Hematopoietic multipotent progenitor cell treated with erythropoietin and hydrocortisone succinate and interleukin-3 and kit ligand, for 6 days (in vitro differentiated cells): ENCODE measurements at regions not wholly inside any gene's neighbourhood (a gene's known extent, or its start where the extent isn't known, plus 50 kb on each side); places are given as distances from the start of the nearest gene placed in this dataset.

Experiments used
- DNase-seq: peaks from one replicate; pipeline ENCODE4 v3.0.0-alpha.2; 2015

DNA sequence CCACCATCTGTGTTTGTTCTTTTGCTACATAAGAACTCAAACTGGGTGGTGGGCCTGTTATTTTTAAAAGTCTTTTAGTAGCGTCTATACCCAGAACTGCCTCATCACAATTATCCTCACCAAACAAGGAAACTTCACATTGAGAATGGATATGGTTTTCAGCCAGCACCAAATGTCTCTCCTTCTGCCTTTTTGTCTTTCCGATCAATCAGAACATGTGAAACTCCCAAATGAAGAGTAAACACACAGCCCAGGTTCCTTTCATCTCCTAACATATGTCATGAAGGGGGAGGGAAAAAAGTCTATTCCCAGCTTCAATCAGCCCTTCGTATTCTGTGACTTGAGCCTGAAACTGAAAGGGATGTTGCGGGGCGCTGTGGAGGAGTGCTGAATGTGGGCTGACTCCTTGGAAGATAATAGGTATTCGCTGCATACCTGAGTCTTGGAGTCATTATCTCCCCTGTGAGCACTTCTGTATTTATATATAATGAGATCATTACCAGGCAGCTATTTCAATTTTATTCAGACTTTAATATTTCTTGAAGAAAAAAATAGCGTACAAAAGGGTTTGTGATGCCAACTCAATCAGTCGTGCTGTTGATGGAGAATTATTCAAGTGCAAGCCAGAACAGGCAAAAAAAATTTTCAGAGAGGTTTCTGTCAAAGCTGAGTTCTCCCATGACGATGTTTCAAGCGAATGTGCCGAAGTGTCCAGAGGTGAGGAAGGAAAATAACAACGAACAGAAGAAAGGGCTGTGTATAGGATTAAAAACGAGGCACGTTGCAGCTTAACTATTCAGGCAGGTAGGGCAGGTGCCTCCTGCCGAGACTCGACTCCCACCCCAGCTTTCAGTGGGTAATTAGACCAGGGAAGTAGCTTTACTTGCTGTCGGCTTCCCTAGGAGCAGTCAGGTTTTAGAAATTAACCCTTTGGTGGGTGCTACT, 163.9 kb upstream of the NOCT start:
- no peak for DNase-seq

DNA sequence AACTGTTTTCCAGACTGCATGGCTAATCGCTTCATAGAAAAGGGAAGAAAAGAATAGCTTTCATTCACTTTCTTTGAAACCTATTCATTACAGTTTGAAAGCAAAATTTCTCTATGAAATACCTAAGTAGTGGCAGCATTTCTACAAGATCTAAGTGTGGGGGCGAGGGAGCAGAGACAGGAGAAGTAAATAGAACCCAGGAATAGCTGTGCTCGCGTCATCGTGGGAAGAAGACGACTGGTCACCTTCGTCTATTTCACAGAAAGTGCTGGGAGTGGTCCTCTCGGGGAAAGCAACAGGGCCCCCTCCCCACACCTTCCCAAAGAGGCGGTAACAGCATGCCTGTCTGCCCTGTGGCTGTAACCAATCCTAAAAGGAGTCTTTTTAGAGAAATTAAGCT, 169.9 kb upstream of the NOCT start:
- no peak for DNase-seq

DNA sequence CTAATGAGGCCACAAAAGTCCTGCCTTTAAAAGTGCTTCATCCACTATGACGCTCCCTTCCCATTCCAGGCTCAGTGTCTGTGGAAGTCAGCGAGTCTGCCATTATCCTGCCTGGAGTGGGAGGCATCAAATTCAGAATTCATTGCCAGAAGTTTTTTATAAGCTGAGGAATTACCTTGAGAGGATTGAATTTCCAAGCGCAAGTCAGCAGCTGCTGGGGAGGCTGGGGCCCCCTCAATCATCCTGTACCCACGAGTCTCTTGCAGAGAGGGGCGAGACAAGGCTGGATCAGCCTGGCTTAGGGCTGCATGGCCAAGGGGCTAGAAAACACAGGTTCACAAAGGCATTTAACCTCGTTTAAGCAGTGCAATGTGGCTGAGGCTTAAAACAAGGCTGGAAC, 170.5 kb upstream of the NOCT start:
- DNase-seq, result no peak

DNA sequence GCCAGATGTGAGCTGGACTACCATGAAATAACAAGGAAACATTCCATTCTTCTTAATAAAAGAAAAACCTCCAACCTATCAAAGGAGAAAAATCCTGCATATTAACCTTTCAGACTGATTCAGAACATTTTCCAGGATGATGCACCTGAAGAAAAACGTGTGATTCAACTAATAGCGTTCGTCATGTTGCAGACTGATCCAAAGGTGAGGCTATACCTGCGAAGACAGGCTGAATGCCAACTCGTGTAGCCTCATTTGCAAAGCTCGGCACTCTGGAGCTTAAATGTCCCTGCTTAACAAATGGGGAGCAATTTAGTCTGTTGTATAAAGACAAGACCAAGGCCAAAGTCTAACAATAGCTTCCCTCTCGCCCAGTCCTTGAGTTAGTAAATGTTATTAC, 172.0 kb upstream of the NOCT start:
- no peak for DNase-seq

DNA sequence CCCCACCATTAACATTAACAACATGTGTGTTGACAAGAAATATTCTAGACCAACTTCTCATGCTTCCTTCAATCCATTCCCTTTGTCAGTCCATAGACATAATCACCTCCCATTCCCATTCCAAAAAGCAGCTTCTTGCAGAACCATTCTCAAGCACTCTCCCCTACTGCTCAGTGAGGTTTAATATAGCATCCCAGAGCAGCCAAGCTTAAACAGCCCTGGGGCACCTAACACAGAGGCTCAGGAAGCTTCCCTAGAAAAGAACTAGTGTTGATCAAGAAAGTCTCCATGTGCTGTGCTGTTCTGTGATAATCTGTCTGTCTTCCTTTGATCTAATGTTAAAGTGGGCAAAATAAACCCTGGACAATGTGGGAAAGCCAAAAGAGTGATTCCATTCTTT, 174.2 kb upstream of the NOCT start:
- DNase-seq, result no peak

DNA sequence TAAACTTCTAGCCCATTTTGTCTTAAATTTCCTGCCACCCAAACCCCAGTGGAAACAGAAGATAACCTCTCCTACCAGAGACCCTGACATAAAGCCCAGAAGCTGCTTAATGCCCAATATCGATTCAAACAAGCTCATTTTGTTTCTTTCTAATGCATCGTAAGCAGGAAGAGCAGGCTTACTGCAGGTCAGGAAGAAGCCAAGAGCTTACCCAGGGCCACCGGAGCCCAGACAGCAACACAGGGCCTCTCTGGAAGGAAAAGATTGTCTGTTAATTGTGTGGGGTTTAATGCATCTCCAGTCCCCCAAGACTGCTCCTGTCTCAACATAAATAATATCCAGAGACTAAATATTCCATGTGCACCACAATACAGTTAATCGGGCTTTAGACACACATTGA, 177.3 kb upstream of the NOCT start:
- no peak for DNase-seq

DNA sequence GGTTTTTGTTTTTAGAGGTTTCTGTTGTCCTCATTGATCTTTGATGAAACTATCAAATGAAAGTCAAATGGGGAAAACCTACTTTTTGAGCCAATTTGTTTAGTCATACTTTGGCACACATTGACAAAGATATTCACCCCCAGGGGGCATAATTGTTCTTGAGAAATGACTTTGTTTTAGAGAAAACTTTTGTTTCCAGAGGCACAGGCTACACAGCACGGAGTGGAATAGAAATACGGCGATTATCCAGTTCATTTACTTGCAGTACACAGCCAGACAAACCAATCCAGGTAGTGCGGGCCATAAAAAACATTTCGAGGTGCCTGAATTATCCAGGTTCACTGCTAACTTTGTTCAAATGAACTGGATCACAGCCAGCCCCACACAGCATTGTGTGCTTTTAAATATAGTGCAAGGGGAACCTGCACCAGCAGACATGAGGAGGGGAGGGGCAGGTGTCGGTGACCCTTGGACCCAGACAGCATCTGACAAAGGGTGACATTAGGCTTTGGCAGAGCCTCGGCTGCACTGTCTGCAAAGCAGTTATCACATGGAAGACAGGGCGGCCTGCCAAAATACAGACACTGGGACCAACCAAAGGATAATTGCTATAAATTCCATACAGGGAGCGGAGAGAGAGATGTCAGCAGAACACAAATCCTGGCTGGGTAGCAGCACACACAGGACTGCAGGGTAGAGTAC, 179.6 kb upstream of the NOCT start:
- DNase-seq, result peak; percentile 29

DNA sequence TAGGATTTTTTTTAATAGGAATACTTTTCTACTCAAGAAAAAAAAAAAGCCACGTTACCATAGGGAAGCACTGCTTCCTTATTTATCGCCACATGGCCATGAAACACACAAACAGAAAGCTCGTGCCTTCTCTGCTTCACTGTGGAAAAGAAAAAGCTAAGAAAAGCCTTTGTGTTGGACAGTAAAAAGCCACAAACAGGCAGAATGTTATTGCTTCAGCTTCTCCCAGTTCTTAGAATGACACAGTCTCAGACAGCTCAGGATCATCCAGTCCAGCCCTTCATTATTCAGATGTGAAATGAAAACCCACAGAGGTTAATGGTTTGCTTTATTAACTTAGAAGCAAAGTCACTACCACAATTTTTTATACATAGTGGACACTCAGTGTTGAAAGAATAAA, 181.6 kb upstream of the NOCT start:
- DNase-seq, result peak; percentile 3

DNA sequence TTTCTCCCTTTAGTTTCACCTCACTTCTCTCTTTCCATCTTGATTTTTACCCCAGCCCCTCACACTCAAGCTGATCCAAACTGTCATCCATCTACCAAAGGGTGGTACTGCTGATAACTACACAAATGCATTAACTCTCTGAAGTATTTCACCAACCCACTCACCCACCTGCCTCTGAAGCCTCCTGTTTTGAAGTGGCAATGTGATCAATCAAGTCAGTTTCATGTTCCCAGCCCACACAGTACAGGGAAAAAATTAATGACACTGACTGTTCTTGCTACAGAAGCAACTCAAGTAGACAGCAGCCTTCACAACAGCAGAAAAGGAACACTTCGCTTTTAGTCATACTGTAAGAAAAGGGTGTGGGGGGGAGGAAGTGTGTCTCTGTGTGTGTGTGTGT, 183.0 kb upstream of the NOCT start:
- DNase-seq, result no peak

DNA sequence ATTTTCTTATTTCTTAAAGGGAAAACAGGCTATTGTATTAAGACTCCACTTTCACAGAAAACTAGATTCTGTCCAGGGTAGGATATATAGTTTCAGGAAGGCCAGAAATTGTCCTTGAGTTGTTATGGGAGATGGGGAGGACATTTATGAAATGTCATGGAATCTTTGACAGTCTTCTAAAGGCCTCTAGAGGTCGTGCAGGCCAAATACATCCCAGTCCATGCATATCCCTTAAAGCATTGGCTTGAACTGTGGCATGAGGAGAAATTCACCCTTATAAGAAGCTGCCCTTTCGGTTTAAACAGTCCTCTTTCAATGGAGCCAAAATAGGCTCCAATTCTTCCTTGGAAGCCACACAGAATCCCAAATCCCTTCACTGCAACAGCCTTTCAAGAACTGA, 183.6 kb upstream of the NOCT start:
- DNase-seq, result no peak

DNA sequence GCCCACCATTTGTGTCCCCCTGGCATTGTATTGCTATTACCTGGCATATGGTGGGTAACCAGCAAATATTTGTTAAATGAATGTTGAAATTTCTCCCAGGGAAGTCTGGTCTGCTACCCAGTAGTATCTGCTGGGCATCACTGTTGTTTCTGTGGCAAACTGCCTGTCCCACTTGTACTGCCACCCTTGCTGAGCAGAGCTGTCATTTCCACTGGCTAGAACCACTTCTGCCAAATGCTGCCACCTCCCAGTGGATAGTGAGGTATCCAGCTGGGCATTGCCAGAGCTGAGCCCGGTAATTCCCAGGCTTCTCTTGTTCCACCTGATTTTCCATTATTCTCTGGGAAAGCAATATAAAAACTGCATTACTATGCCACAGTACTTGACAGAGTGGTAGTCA, 186.7 kb upstream of the NOCT start:
- DNase-seq, result no peak

DNA sequence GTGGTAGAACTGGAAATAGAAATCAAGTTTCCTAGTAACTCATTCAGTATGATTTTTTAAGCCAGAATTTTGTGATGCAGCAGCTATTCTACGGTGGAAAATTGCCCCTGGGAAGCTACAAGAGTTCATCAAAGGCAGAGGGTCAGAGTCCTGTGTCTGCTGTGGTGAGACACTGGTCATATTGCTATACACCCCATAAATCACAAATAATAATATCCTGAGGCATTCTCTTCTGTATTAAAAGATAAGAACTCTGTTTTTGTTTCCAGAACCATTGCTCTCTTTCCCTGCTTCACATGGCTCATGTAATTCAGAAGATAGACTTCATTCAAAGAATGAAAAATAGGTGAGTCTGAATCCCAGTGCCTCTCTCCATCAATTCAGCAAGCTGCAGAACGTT, 188.8 kb upstream of the NOCT start:
- no peak for DNase-seq

DNA sequence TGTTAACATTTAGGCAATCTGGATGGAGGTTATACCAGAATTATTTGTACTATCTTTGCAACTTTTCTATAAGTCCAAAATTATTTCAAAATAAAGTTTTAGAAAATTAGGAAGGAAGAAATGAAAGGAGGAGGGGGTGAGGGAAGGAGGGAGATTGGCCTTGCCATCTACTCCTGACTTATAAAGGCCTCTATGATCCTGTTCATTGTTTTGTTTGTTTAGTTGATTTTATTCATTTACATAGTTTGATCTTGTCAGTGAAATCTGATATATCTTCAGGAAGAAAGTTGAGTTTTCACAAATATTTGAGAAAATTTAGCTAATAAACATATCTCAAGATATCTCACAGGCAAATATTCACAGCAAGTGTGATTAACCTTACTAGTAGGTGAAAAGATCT, 189.3 kb upstream of the NOCT start:
- DNase-seq, result no peak

DNA sequence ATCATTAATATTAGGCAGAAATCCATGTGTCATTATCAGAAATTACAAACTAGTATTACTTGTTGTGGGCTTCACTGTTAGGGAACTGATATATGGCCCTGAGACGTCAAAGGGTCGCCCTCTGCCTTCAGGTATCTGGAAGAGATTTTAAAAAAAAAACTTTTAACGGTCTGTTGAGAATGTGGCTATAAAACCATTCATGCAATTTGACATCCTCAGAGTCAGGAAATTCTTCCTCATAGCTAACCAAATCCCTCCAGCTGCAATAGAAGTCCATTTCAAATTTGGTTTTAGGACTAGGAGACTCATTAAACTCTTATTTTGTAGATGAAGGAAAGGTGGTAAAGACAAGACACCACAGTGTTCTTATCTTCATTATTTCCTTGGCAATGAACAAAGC, 194.2 kb upstream of the NOCT start:
- DNase-seq, result no peak

DNA sequence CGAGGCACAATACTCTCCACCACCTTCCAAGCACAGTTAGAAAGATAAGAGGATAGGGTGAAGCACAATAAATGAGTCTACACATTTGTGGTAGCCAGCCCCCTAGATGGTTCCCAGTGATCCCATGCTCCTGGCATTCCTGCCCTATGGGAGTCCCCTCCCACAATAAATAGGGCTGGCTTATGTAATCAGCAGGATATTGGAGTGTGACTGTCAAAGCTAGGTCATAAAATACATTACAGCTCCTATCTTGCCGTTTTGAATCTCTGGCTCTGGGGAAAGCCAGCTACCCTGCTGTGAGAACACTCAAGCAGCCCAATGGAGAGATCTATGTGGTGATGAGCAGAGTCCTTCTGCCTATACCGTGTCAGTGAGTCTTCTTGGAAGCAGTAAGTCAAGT, 198.7 kb upstream of the NOCT start:
- DNase-seq, result no peak

DNA sequence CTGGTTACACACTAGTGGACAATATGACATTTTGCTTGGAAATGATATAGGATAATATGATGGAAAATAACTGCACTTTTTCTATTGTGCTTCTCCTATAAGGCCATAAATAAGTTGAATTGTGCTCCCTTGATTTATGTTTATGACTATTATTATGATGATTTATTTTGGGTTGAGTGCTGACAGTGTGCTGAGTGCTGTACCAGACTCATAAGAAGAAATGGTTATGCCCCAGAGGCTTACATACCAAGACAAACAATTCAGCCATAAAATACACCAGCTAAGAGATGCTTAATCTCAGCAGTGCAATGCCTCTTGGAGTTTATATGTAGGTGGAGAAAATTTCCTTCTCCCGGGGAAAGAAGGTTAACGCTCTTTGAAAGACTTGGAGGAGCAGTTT, 199.8 kb upstream of the NOCT start:
- DNase-seq, result no peak

DNA sequence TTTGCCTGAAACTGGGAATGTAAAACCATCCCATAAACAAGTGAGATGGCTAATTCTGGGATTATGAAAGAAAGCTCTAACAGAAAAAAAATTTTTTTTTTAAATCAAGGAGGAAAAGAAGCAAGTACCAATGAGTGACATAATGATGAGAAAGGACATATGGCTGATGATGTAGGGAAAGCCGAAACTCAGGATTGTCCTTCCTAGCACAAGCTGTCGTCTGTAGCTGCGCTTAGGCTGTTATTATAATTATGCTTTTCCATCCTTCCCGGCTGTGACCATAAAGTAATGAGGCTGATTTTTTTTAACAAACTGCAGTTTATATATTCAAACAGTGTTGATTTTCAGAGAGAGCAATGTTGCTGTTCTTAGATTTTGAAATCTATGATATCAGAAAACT, 209.8 kb upstream of the NOCT start:
- DNase-seq, result no peak

DNA sequence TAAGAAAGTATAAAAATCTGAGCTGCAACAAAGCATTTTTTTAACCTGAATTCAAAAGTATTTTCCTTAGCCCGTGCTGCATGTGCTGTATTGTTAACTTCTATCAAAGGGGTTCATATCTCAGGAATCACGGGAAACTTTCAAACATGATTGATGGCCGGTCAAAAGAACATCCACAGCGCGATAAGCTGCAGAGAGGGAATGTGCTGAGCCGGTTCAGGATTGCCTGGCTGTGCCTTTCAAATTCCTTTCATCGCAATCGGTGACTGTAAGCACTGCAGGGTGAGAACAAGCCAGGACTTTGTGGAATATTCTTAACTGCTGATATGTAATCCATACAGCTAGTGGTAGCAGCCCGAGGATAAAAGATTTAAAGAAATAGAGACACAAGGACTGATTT, 210.9 kb upstream of the NOCT start:
- no peak for DNase-seq

DNA sequence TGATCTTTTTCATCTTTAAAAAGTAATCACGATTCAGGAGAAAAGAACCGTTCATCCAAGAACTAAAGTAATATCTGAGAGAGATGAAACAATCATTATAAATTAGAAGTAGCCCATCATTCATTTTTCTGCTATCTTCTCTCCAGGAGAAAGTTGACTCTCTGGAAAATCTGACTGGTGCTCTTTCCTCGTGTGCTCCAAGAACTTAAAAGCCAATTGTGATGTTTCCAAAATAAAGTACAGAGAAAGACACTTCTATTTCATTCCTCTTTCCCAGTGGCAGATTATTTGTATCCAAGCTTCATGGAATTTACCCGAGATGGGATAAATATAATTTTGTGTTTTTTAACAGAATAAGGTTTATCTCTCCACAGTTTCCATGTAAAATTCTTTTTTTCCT, 212.5 kb upstream of the NOCT start:
- DNase-seq, result no peak

DNA sequence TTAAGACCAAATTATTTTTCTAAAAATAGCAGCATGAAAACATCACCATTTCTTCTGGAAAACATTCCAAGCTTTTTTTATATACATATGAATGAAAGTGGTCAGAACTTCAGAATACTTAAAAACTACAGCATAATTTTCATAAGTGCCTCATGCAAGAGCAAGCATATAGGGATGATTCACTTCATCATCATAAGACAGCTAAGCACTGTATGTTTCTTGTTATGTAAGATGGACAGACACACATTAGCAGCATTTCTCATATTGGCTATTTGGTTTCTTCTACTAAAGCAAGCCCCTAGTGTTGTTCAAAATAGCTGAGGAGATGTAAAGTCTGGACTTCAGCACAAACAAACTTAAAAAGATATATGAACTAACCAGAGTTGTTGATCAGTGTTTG, 213.1 kb upstream of the NOCT start:
- no peak for DNase-seq

DNA sequence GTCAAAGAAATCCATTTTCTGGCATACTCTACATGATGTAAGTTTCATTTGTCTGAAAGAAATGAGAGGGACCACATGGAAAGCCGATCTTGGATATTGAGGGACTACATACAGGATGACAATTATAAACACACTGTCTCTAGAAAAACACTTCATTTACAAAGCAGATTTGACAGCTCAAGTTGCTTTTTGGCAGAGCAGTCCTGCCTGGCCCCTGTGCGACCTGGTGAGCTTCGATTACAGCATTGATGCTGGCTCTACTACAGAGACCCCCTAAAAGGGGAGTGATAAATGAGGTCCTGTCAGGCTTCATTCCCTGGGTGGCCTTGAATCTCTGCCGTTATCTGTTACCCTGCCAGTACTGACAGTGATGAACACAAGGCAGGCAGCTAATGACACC, 215.2 kb upstream of the NOCT start:
- DNase-seq, result no peak

DNA sequence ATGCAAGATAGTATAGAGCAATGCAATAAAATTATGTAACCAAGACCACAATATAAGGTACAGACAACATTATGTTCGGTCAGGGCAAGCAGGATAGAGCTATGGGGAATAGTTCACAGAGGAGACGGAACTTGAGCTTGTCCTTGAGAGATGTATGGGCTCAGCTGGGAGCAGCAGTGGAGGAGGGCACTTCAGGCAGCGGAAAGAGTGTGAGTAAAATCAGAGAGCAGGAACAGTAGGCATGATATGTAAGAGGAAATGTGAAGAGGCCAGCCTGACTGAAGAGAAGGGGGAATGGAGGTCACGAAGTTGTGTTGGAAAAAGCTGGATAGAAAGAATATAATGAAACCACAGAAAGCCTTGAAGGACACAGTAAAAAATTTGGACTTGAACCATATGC, 217.2 kb upstream of the NOCT start:
- DNase-seq, result no peak

DNA sequence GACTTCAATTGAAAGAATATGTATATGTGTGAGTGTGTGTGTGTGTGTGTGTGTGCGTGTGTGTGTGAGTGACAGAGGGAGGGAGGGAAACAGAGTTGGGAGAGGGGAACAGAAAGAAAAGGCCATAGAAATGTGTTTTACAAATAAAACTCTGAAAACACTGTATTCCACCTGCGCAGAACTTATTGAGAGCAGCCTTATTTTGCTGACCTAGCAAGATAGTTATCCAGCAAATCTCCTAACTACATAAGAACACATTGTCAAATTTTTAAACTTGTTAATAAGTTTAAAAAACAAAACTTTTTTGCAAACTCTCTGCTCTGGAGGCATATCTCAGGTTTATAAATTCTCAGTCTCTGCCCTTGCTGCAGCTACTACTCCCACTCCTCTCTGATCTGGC, 217.9 kb upstream of the NOCT start:
- DNase-seq, result no peak

DNA sequence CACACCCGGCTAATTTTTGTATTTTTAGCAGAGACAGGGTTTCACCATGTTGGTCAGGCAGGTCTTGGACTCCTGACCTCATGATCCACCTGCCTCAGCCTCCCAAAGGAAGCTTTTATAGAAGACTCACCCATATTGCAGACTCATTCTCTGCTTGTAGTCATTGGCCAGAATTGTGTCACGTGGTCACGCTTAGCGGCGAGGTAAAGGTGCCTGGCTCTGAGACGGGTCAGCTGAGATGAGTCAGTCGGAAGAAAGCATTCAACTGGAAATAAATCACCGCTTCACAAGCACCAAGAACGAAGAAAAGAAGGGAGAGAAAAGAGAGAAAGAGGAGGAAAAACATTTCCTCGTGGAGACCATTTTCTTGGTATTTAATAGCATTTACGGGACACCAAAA, 218.8 kb upstream of the NOCT start:
- no peak for DNase-seq
